GM12878 (cell line): ENCODE measurements at regions not wholly inside any gene's neighbourhood (a gene's known extent, or its start where the extent isn't known, plus 50 kb on each side); places are given as distances from the start of the nearest gene placed in this dataset.

Source experiments
- ATAC-seq: fragments of 200-7000 bp; cut with Tn5 transposase; 3 replicates; pipeline ENCODE4 v1.9.1; 2020; ENCODE audit warnings: mild to moderate bottlenecking, moderate library complexity
- BruUV-seq: library from RNA; stranded (reverse); fragments of 400-500 nt; replicated peaks from 2 replicates; lab custom pipeline; 2021; lab: Mats Ljungman, UMichigan
- CTCF ChIA-PET: fragments of 300-600 bp; sonication (Branson Sonifier 250); formaldehyde crosslinking; extraction: SDS; loops from one replicate; lab custom pipeline; 2021; ENCODE audit warnings: inconsistent platforms; lab: Yijun Ruan, JAX
- POLR2A ChIA-PET: fragments of 350-600 bp; formaldehyde crosslinking; extraction: SDS; loops from one replicate; lab custom pipeline; 2021; ENCODE audit warnings: inconsistent platforms; lab: Charles Lee
- RAD21 ChIA-PET: fragments of 300-600 bp; sonication (Branson Sonifier 250); formaldehyde crosslinking; loops from one replicate; lab custom pipeline; 2023; ENCODE audit warnings: antibody characterized with exemption; ENCODE audit not compliant: unreplicated experiment; lab: Charles Lee
- SMC1A ChIA-PET: fragments of 300-600 bp; sonication (Branson Sonifier 250); formaldehyde crosslinking; loops from one replicate; lab custom pipeline; 2023; ENCODE audit not compliant: unreplicated experiment, uncharacterized antibody; lab: Charles Lee
- DNase-seq: peaks from one replicate; pipeline ENCODE4 v3.0.0-alpha.2; 2011; ENCODE audit warnings: low read depth, low spot score
- FAIRE-seq: peaks from 3 replicates; lab custom pipeline; 2011; peaks lifted over from hg19 to GRCh38; lab: Jason Lieb, UNC
- H2AFZ ChIP-seq: 2 replicates; pipeline ENCODE4 v1.6.0; 2011; ENCODE audit warnings: low read depth, low read length, control low read depth; ENCODE audit not compliant: control insufficient read depth
- H3K27ac ChIP-seq: 2 replicates; pipeline ENCODE4 v1.5.1; 2011; ENCODE audit warnings: control low read depth; ENCODE audit not compliant: control insufficient read depth, insufficient read depth
- H3K27me3 ChIP-seq, 2 experiments: replicated peaks in 1 of 2; 2 replicates each; pipeline versions ENCODE4 v1.6.0 to v1.6.1; 2011; ENCODE audit warnings: low read length in 1 of 2; ENCODE audit not compliant: control insufficient read depth in 2 of 2, insufficient read depth in 2 of 2
- H3K36me3 ChIP-seq, 2 experiments: 2 replicates each; pipeline ENCODE4 v1.5.1; 2011; ENCODE audit warnings: low read length in 1 of 2; ENCODE audit not compliant: control insufficient read depth in 2 of 2, insufficient read depth in 2 of 2
- H3K4me1 ChIP-seq: 2 replicates; pipeline ENCODE4 v1.6.1; 2011; ENCODE audit warnings: mild to moderate bottlenecking, low read length, moderate library complexity, mixed read lengths; ENCODE audit not compliant: control insufficient read depth, insufficient read depth
- H3K4me2 ChIP-seq: 2 replicates; pipeline ENCODE4 v1.6.0; 2011; ENCODE audit warnings: control low read depth; ENCODE audit not compliant: control insufficient read depth, insufficient read depth
- H3K4me3 ChIP-seq: fragments of 200-600 bp; sonication (generic); 2 replicates; pipeline ENCODE4 v1.5.1; 2016
- H3K79me2 ChIP-seq: 2 replicates; pipeline ENCODE4 v1.6.0; 2011; ENCODE audit warnings: low read length; ENCODE audit not compliant: control insufficient read depth, insufficient read depth
- H3K9ac ChIP-seq: 2 replicates; pipeline ENCODE4 v1.8.0; 2011; ENCODE audit warnings: low read length, control low read depth, mixed read lengths; ENCODE audit not compliant: control insufficient read depth, insufficient read depth
- H3K9me3 ChIP-seq: replicated peaks from 3 replicates; pipeline ENCODE4 v1.5.1; 2011; ENCODE audit warnings: mild to moderate bottlenecking, low read length; ENCODE audit not compliant: control insufficient read depth, insufficient read depth
- H4K20me1 ChIP-seq: 2 replicates; pipeline ENCODE4 v1.6.0; 2011; ENCODE audit not compliant: control insufficient read depth, insufficient read depth
- ATF2 ChIP-seq: IDR thresholded peaks from 2 replicates; pipeline ENCODE4 v1.6.1; 2012; ENCODE audit warnings: low read length, inconsistent platforms
- IKZF1 ChIP-seq: fragments of 450-650 bp; conservative IDR thresholded peaks from 2 replicates; pipeline ENCODE4 v1.6.1; 2017; ENCODE audit warnings: antibody characterized with exemption, mild to moderate bottlenecking
- IRF4 ChIP-seq: IDR thresholded peaks from 2 replicates; pipeline ENCODE4 v1.6.1; 2011; ENCODE audit warnings: low read depth, low read length
- MTA2 ChIP-seq: fragments of 450-650 bp; IDR thresholded peaks from 2 replicates; pipeline ENCODE4 v1.6.1; 2016; ENCODE audit warnings: low read depth, mild to moderate bottlenecking, moderate library complexity
- MYC ChIP-seq: IDR thresholded peaks from 2 replicates; pipeline ENCODE4 v1.6.1; 2011; ENCODE audit warnings: mild to moderate bottlenecking, low read length, moderate library complexity, inconsistent platforms; ENCODE audit not compliant: insufficient read depth, insufficient replicate concordance, insufficient read length, severe bottlenecking
- PAX5 ChIP-seq: IDR thresholded peaks from 2 replicates; pipeline ENCODE4 v1.6.1; 2011; ENCODE audit warnings: low read depth, low read length, borderline replicate concordance
- SPI1 ChIP-seq: IDR thresholded peaks from 2 replicates; pipeline ENCODE4 v1.6.1; 2011; ENCODE audit warnings: low read depth, mild to moderate bottlenecking, low read length, moderate library complexity, borderline replicate concordance; ENCODE audit not compliant: insufficient read depth
- WGBS: methylation state at CpG from one replicate; pipeline ENCODE4 v1.1.6; 2016; ENCODE audit warnings: low lambda C conversion rate; ENCODE audit not compliant: insufficient replicate concordance, insufficient coverage; ENCODE audit errors: missing lambda C conversion rate; 5-methylcytosine and 5-hydroxymethylcytosine counted together
- in situ Hi-C: fragments of 300-500 bp; cut with MboI; formaldehyde crosslinking; loops from 9 replicates; pipeline ENCODE4 v1.14.3; 2018; ENCODE audit warnings: mixed read lengths
- intact Hi-C: fragments of 100-400 bp; cut with micrococcal nuclease; formaldehyde crosslinking; loops from one replicate; pipeline ENCODE4 v1.14.2; 2022; ENCODE audit not compliant: unreplicated experiment

DNA sequence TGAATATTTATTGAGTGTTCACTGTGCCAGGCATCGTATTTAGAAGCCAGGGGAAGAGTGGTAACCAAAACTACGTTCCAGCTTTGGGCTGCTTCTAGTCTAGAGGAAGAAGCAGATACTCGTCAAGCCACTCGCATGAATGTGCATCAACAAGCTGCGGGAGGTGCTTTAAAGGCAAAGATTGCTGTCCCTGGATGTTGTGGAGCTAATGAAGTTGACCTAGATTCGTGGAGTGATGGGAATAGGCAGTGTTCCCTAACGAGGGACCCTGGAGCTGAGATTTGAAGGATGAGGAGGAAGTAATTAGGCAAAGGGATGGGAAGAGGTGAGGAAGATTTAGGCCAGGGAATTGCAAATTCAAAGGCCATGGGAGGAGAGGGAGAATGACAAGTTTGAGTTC is 118.9 kb downstream of the TMEM170B start:
- ChIA-PET POLR2A (interaction anchor here (0.5 to 2.6 kb wide), 3 partner anchors 32 to 635 kb away, joined by 3 to 15 read pairs (median 6); partner anchors contain the start of gene EDN1), RAD21 (interaction anchor here (0.6 to 6.4 kb wide), 42 partner anchors 10 to 1237 kb away, joined by 3 to 111 read pairs (median 4); partner anchors contain the start of gene EDN1), SMC1A (interaction anchor here (0.6 to 6.3 kb wide), 62 partner anchors 11 to 952 kb away, joined by 3 to 141 read pairs (median 4); partner anchors contain the start of gene EDN1), CTCF (interaction anchor here (0.6 to 8.4 kb wide), 56 partner anchors 10 to 1190 kb away, joined by 3 to 205 read pairs (median 4); partner anchors contain the start of gene EDN1)
- Histone ChIP-seq H2AFZ (no peak overlapping the region; the same call in 1 of the 2 replicates), H3K27me3 (no peaks in the 10 kb centered on the region), H3K79me2 (no peaks in the 10 kb centered on the region), H3K36me3 (no peaks in the 10 kb centered on the region), H3K4me1 (peaks cover 28% of the 10 kb centered on the region), H3K4me3 (no peak overlapping the region), H3K27ac (no peak overlapping the region), H4K20me1 (no peaks in the 10 kb centered on the region), H3K9ac (no peak overlapping the region), H3K9me3 (no peaks in the 10 kb centered on the region), H3K4me2 (no peak overlapping the region)
- DNase-seq (no peak), FAIRE-seq (no peak), ATAC-seq (no peak)
- in situ Hi-C loops: no loop called here
- TF ChIP-seq MYC: no peak
- no peak for TF ChIP-seq IKZF1
- WGBS: 42% methylated on average over 7 of the region's 7 CpGs
- no TSS peak for BruUV-seq
- intact Hi-C loops: loop anchor here (5.0 kb wide), 2 partner anchors 176 to 846 kb away; no protein-coding TSS in a partner anchor

DNA sequence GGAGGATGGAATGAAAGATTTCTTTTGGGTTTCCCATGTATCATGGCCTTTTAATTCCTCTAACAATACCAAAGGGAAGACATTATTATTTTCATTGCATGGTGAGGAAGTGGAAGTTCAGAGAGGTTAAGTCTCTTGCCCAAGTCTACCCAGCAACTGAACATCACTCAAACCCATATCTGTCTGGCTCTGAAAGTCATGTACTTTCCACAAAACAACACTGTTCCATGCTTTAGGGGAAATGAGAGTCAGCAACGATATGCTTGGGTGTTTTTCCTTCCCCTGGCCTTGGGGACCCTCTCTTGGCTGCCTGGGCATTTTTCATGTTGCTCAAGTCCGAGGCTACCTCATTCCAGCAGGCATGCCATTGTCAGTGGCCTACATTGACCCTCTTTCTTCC is 118.8 kb downstream of the ADTRP start:
- TF ChIP-seq PAX5 (no peak), ATF2 (no peak), IRF4 (0 out of 2 replicates have a peak, but pooled peaks have one; percentile 5), MTA2 (no peak), SPI1 (peak; percentile 33; the same call in 1 of the 2 replicates)
- SMC1A ChIA-PET: interaction anchor here (0.7 to 3.1 kb wide), 9 partner anchors 64 to 945 kb away, joined by 3 to 15 read pairs (median 4); no protein-coding TSS in a partner anchor
- in situ Hi-C loops: no loop called here

More for the DNA sequence above, 118.8 kb downstream of the ADTRP start:
- BruUV-seq: no TSS peak
- no peaks in the 10 kb centered on the region for H4K20me1 ChIP-seq
- H3K27ac ChIP-seq: peak overlapping the region; percentile 25; the same call in 1 of the 2 replicates
- H3K27me3 ChIP-seq: no peaks in the 10 kb centered on the region
- peak overlapping the region; percentile 73 for H2AFZ ChIP-seq
- ChIA-PET CTCF (interaction anchor here (1.0 to 8.4 kb wide), 4 partner anchors 11 to 977 kb away, joined by 3 to 205 read pairs (median 3); partner anchors contain the start of gene EDN1), POLR2A (no interaction called here), RAD21 (interaction anchor here (0.8 to 4.9 kb wide), 6 partner anchors 40 to 945 kb away, joined by 3 to 29 read pairs (median 4); partner anchors contain the start of gene EDN1)
- no peaks in the 10 kb centered on the region; the same call in 2 of the 3 replicates for H3K9me3 ChIP-seq
- no peak overlapping the region for H3K4me3 ChIP-seq
- intact Hi-C loops: loop anchor here (5.0 kb wide), 2 partner anchors 173 to 843 kb away; no protein-coding TSS in a partner anchor
- 5% methylated on average over 2 of the region's 2 CpGs for WGBS
- FAIRE-seq (no peak), DNase-seq (no peak), ATAC-seq (peak; percentile 48)
- 0 out of 2 replicates have a peak overlapping the region, but pooled peaks have one; percentile 13 for H3K4me2 ChIP-seq
- H3K9ac ChIP-seq: 0 out of 2 replicates have a peak overlapping the region, but pooled peaks have one; percentile 8
- H3K4me1 ChIP-seq: peaks cover 20% of the 10 kb centered on the region
- H3K79me2 ChIP-seq: no peaks in the 10 kb centered on the region
- H3K36me3 ChIP-seq: no peaks in the 10 kb centered on the region
